Body of pancreas (tissue), 4 donors: ENCODE measurements at regions not wholly inside any gene's neighbourhood (a gene's known extent, or its start where the extent isn't known, plus 50 kb on each side); places are given as distances from the start of the nearest gene placed in this dataset.
"Not testable (repeated sequence)": the region's sequence is repeated elsewhere in the genome, so short reads cannot be mapped to it uniquely, and the experiment has no call there.

Experiments
- CTCF ChIP-seq, 7 experiments: fragments of 450-650 bp in 4 of 7; fragments of 200-600 bp in 3 of 7; sonication (generic) in 3 of 7; IDR thresholded peaks; one replicate each; pipeline ENCODE4 v1.5.1; 2016 to 2019; ENCODE audit warnings: antibody characterized with exemption in 7 of 7
- POLR2A ChIP-seq, 3 donors: fragments of 450-650 bp; IDR thresholded peaks; one replicate each; pipeline ENCODE4 v1.6.1; 2016; ENCODE audit warnings: antibody characterized with exemption in 3 of 3, mild to moderate bottlenecking in 2 of 3

GRCh38 chr4:4099610-4100009 lies 127.1 kb downstream of the OTOP1 start:
- TF ChIP-seq CTCF, POLR2A (IDR thresholded peaks at IDR 0.05): not testable (repeated sequence)
